ENCODE measurements at regions not wholly inside any gene's neighbourhood (a gene's known extent, or its start where the extent isn't known, plus 50 kb on each side); places are given as distances from the start of the nearest gene placed in this dataset.

DNA sequence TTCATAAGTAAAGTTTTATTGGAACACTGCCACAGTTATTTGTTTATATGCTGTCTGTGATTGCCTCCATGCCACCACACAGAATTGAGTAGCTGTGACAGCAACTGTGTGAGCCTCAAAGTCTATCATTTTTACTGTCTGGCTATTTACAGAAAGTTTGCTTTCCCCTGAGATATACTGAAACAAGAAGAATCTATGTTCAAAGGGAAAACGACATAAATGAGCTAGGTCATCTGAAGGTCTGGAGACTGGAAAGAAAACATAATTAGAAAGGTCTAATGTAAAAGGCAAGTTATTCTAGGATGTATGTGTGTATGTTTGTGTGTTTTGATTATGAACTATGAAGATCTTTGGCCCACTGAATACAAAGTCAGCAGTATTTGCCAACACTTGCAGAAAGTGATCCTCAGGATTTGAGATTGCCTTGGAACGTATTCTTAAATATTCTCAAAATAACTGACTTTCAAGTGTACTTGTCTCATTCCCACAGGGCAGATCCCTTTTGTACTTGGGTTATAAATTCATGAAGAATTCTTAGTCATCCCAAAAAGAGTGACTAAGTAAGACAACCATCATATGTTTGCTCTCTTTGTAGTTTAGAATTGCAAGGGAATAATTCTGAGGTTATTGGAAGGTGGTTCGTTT is 677.7 kb downstream of the DOK5 start:
- DNase-seq, result no peak
- ATAC-seq, result no peak
- H3K36me3 ChIP-seq, result no peaks in the 10 kb centered on the region
- no peak overlapping the region for H3K4me3 ChIP-seq
- intact Hi-C loops (cut with DNase I), result no loop called here
- no peaks in the 10 kb centered on the region for H3K27me3 ChIP-seq
- TF ChIP-seq, protein P1, sequence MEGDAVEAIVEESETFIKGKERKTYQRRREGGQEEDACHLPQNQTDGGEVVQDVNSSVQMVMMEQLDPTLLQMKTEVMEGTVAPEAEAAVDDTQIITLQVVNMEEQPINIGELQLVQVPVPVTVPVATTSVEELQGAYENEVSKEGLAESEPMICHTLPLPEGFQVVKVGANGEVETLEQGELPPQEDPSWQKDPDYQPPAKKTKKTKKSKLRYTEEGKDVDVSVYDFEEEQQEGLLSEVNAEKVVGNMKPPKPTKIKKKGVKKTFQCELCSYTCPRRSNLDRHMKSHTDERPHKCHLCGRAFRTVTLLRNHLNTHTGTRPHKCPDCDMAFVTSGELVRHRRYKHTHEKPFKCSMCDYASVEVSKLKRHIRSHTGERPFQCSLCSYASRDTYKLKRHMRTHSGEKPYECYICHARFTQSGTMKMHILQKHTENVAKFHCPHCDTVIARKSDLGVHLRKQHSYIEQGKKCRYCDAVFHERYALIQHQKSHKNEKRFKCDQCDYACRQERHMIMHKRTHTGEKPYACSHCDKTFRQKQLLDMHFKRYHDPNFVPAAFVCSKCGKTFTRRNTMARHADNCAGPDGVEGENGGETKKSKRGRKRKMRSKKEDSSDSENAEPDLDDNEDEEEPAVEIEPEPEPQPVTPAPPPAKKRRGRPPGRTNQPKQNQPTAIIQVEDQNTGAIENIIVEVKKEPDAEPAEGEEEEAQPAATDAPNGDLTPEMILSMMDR (IDR thresholded peaks at IDR 0.05), result no peak
- no peak for TF ChIP-seq POLR2A (IDR thresholded peaks at IDR 0.05)
- peaks cover 0 to 6% (median 0%) of the 10 kb centered on the region in 12 donors for H3K9me3 ChIP-seq
- H3K4me1 ChIP-seq, result no peaks in the 10 kb centered on the region
- WGBS, 4 donors, result 42 to 61% (median 47%) methylated on average over 3 of the region's 3 CpGs
- H3K27ac ChIP-seq, result no peak overlapping the region

- TF ChIP-seq, protein P1 (IDR thresholded peaks at IDR 0.05), result no peak
- no peak for TF ChIP-seq POLR2A (IDR thresholded peaks at IDR 0.05)
- H3K36me3 ChIP-seq, result no peaks in the 10 kb centered on the region
- peaks cover 0 to 5% (median 0%) of the 10 kb centered on the region in 12 donors for H3K9me3 ChIP-seq
- H3K27ac ChIP-seq, result no peak overlapping the region
- ATAC-seq, result no peak
- no peaks in the 10 kb centered on the region for H3K4me1 ChIP-seq
- DNase-seq, result no peak
- intact Hi-C loops (cut with DNase I), result no loop called here
- H3K4me3 ChIP-seq, result no peak overlapping the region
- WGBS, 4 donors, result 13 to 16% (median 14%) methylated on average over 4 of the region's 4 CpGs
- no peaks in the 10 kb centered on the region for H3K27me3 ChIP-seq
Observed at GRCh38 chr20:55151171-55151570, 675.8 kb downstream of the DOK5 start.

DNA sequence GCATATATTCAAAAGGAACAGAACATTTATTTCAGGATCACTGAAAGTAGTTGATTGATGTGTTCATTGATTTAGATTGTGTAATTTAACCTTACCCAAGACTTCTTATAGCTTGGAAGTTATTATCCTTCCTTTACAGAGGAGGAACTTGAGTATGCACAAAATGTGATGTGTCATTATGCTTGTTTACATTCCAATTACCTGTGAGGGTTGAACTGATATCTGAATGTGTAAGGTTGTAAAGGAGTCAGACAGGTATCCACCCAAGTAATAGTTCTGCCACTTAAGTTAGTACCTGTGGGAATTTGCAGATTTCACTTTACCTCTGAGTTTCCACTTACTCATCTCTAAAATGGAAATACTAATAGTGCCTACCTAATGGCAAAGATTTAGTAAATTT is 668.2 kb downstream of the DOK5 start:
- no peaks in the 10 kb centered on the region for H3K9me3 ChIP-seq
- no peaks in the 10 kb centered on the region for H3K36me3 ChIP-seq
- DNase-seq, result no peak
- no peak overlapping the region for H3K4me3 ChIP-seq
- H3K27me3 ChIP-seq, result no peaks in the 10 kb centered on the region
- TF ChIP-seq, protein P1 (IDR thresholded peaks at IDR 0.05), result no peak
- no peak for TF ChIP-seq POLR2A (IDR thresholded peaks at IDR 0.05)
- H3K27ac ChIP-seq, result no peak overlapping the region
- no peak for ATAC-seq
- intact Hi-C loops (cut with DNase I), result no loop called here
- H3K4me1 ChIP-seq, result no peaks in the 10 kb centered on the region

GRCh38 chr20:55142932-55143331 is 667.5 kb downstream of the DOK5 start:
- H3K36me3 ChIP-seq, result no peaks in the 10 kb centered on the region
- no peak for TF ChIP-seq POLR2A (IDR thresholded peaks at IDR 0.05)
- TF ChIP-seq, protein P1 (IDR thresholded peaks at IDR 0.05), result no peak
- WGBS, 4 donors, result 54 to 62% (median 57%) methylated on average over 5 of the region's 5 CpGs
- intact Hi-C loops (cut with DNase I), result no loop called here
- no peak overlapping the region for H3K4me3 ChIP-seq
- DNase-seq, result no peak
- H3K27ac ChIP-seq, result no peak overlapping the region
- no peaks in the 10 kb centered on the region for H3K9me3 ChIP-seq
- no peaks in the 10 kb centered on the region for H3K27me3 ChIP-seq
- no peaks in the 10 kb centered on the region for H3K4me1 ChIP-seq
- ATAC-seq, result no peak
